GM12892 (cell line): ENCODE measurements at regions not wholly inside any gene's neighbourhood (a gene's known extent, or its start where the extent isn't known, plus 50 kb on each side); places are given as distances from the start of the nearest gene placed in this dataset.

Experiments used
- POLR2A ChIP-seq: IDR thresholded peaks from 2 replicates; pipeline ENCODE4 v1.6.1; 2011; ENCODE audit warnings: low read depth, low read length, control low read depth
- POLR2AphosphoS5 ChIP-seq: IDR thresholded peaks from 2 replicates; pipeline ENCODE4 v1.6.1; 2011; ENCODE audit warnings: low read depth, low read length, control low read depth
- TAF1 ChIP-seq: IDR thresholded peaks from 2 replicates; pipeline ENCODE4 v1.6.1; 2011; ENCODE audit warnings: low read depth, mild to moderate bottlenecking, control low read depth, low read length, borderline replicate concordance

DNA sequence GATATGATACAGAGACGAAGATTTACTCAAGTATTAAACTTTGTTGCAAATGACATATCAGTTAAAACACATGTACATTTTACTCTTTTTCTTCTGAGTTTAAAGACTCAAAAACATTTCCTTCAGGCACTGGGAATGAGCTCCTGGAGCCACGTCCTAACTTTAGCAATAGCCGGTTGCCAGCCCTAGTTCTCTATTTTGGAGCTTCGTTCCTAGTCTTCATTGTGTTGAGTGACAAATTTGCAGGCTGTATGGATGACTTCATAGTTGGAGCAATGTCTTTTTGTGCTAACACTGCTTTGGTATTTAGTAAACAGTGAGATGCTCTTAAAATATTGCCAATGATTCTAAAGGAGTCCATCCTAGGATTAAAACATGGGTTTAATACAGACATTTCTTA, 190.9 kb downstream of the FAT4 start:
- TF ChIP-seq POLR2A (no peak), TAF1 (no peak), POLR2AphosphoS5 (no peak)
